Sigmoid colon (tissue), 6 donors: ENCODE measurements at regions not wholly inside any gene's neighbourhood (a gene's known extent, or its start where the extent isn't known, plus 50 kb on each side); places are given as distances from the start of the nearest gene placed in this dataset.

Experiments used
- DNase-seq: peaks from one replicate; pipeline ENCODE4 v3.0.0-alpha.2; 2019
- H3K27ac ChIP-seq, 4 donors: fragments of 200-600 bp; sonication (generic); one replicate each; pipeline ENCODE4 v1.5.1; 2016 to 2019; ENCODE audit warnings: mild to moderate bottlenecking in 1 of 4
- H3K27me3 ChIP-seq, 3 donors: fragments of 200-600 bp; sonication (generic); one replicate each; pipeline ENCODE4 v1.5.1; 2019; ENCODE audit warnings: mild to moderate bottlenecking in 1 of 3
- H3K36me3 ChIP-seq, 4 donors: fragments of 200-600 bp; sonication (generic); one replicate each; pipeline ENCODE4 v1.5.1; 2016 to 2019
- H3K4me1 ChIP-seq, 4 donors: fragments of 200-600 bp; sonication (generic); one replicate each; pipeline ENCODE4 v1.5.1; 2017 to 2019
- H3K4me3 ChIP-seq, 4 donors: fragments of 200-600 bp; sonication (generic); one replicate each; pipeline ENCODE4 v1.5.1; 2017 to 2019; ENCODE audit warnings: mild to moderate bottlenecking in 2 of 4, moderate library complexity in 1 of 4
- H3K9me3 ChIP-seq, 4 donors: fragments of 200-600 bp in 3 of 4; sonication (generic) in 3 of 4; one replicate each; pipeline versions ENCODE4 v1.5.1 to v1.6.1; 2013 to 2019
- CTCF ChIP-seq, 4 experiments: fragments of 450-650 bp in 3 of 4; fragments of 200-600 bp in 1 of 4; IDR thresholded peaks; one replicate each; pipeline ENCODE4 v1.5.1; 2016 to 2019; ENCODE audit warnings: antibody characterized with exemption in 4 of 4, mild to moderate bottlenecking in 3 of 4, moderate library complexity in 2 of 4
- EP300 ChIP-seq, 4 donors: sonication (generic); formaldehyde crosslinking; IDR thresholded peaks; one replicate each; pipeline ENCODE4 v1.6.1; 2017; ENCODE audit warnings: antibody characterized with exemption in 4 of 4
- POLR2A ChIP-seq, 2 donors: fragments of 450-650 bp; IDR thresholded peaks; one replicate each; pipeline ENCODE4 v1.6.1; 2016; ENCODE audit warnings: antibody characterized with exemption in 2 of 2, mild to moderate bottlenecking in 2 of 2, moderate library complexity in 2 of 2
- POLR2AphosphoS5 ChIP-seq, 4 donors: sonication (generic); formaldehyde crosslinking; IDR thresholded peaks; one replicate each; pipeline ENCODE4 v1.6.1; 2017; ENCODE audit warnings: antibody characterized with exemption in 4 of 4
- WGBS, 2 donors: extraction: QIAGEN DNeasy Blood & Tissue Kit; methylation state at CpG; one replicate each; pipeline ENCODE4 v1.1.7; 2013; 5-methylcytosine and 5-hydroxymethylcytosine counted together
- intact Hi-C: fragments of 100-400 bp; cut with DNase I; formaldehyde crosslinking; loops from one replicate; pipeline ENCODE4 v1.15.1; 2023
- donor health status: healthy with polysubstance abuse.
- donor health status: healthy.

GRCh38 chr5:93978222-93978621 lies 236.8 kb upstream of the POU5F2 start:
- no peaks in the 10 kb centered on the region for H3K27me3 ChIP-seq
- no peak for TF ChIP-seq POLR2AphosphoS5 (IDR thresholded peaks at IDR 0.05)
- TF ChIP-seq EP300 (IDR thresholded peaks at IDR 0.05): no peak
- TF ChIP-seq POLR2A (IDR thresholded peaks at IDR 0.05): no peak
- TF ChIP-seq CTCF (IDR thresholded peaks at IDR 0.05): no peak

GRCh38 chr5:93967923-93968322 lies 226.5 kb upstream of the POU5F2 start:
- no peaks in the 10 kb centered on the region for H3K27me3 ChIP-seq
- no peak for TF ChIP-seq EP300 (IDR thresholded peaks at IDR 0.05)
- TF ChIP-seq CTCF (IDR thresholded peaks at IDR 0.05): no peak
- no peak for TF ChIP-seq POLR2A (IDR thresholded peaks at IDR 0.05)
- no peak for TF ChIP-seq POLR2AphosphoS5 (IDR thresholded peaks at IDR 0.05)
- no peaks in the 10 kb centered on the region for H3K36me3 ChIP-seq
- no peaks in the 10 kb centered on the region for H3K4me1 ChIP-seq
- DNase-seq: no peak
- no peak overlapping the region for H3K27ac ChIP-seq
- intact Hi-C loops: no loop called here
- H3K9me3 ChIP-seq: no peaks in the 10 kb centered on the region
- H3K4me3 ChIP-seq: no peak overlapping the region

More at GRCh38 chr5:93978222-93978621, 236.8 kb upstream of the POU5F2 start:
- no peak for DNase-seq
- Histone ChIP-seq H3K36me3 (no peaks in the 10 kb centered on the region), H3K27ac (no peak overlapping the region), H3K4me3 (no peak overlapping the region), H3K9me3 (peaks cover 0 to 11% (median 7%) of the 10 kb centered on the region in 4 donors), H3K4me1 (no peaks in the 10 kb centered on the region)
- intact Hi-C loops: no loop called here

- H3K4me1 ChIP-seq: no peaks in the 10 kb centered on the region
- no peak for DNase-seq
- TF ChIP-seq CTCF (IDR thresholded peaks at IDR 0.05) (no peak), POLR2AphosphoS5 (IDR thresholded peaks at IDR 0.05) (no peak)
- H3K9me3 ChIP-seq: no peaks in the 10 kb centered on the region
- intact Hi-C loops: no loop called here
- no peaks in the 10 kb centered on the region for H3K36me3 ChIP-seq
- no peak overlapping the region for H3K27ac ChIP-seq
- H3K4me3 ChIP-seq: no peak overlapping the region
- H3K27me3 ChIP-seq: no peaks in the 10 kb centered on the region
- 87 to 91% methylated on average over 1 of the region's 1 CpG for WGBS, 2 donors
These were observed 223.0 kb upstream of the POU5F2 start for GRCh38 chr5:93964421-93964820.

- Histone ChIP-seq H3K36me3 (no peaks in the 10 kb centered on the region), H3K27me3 (no peaks in the 10 kb centered on the region), H3K9me3 (no peaks in the 10 kb centered on the region), H3K4me3 (no peak overlapping the region), H3K27ac (no peak overlapping the region), H3K4me1 (no peaks in the 10 kb centered on the region)
- TF ChIP-seq POLR2AphosphoS5 (IDR thresholded peaks at IDR 0.05) (no peak), EP300 (IDR thresholded peaks at IDR 0.05) (no peak), CTCF (IDR thresholded peaks at IDR 0.05) (no peak), POLR2A (IDR thresholded peaks at IDR 0.05) (no peak)
- 95 to 98% methylated on average over 3 of the region's 3 CpGs for WGBS, 2 donors
- no peak for DNase-seq
- intact Hi-C loops: no loop called here
These were observed 218.6 kb upstream of the POU5F2 start for GRCh38 chr5:93960042-93960441.

- no peaks in the 10 kb centered on the region for H3K9me3 ChIP-seq
These were observed 214.6 kb upstream of the POU5F2 start for GRCh38 chr5:93956006-93956405.

More at GRCh38 chr5:93956006-93956405, 214.6 kb upstream of the POU5F2 start:
- WGBS, 2 donors: 95% methylated on average over 2 of the region's 2 CpGs
- Histone ChIP-seq H3K4me1 (no peaks in the 10 kb centered on the region), H3K4me3 (no peak overlapping the region), H3K27ac (no peak overlapping the region), H3K27me3 (no peaks in the 10 kb centered on the region), H3K36me3 (no peaks in the 10 kb centered on the region)
- no peak for DNase-seq
- intact Hi-C loops: no loop called here
- no peak for TF ChIP-seq EP300 (IDR thresholded peaks at IDR 0.05)
- TF ChIP-seq POLR2AphosphoS5 (IDR thresholded peaks at IDR 0.05): no peak
- TF ChIP-seq POLR2A (IDR thresholded peaks at IDR 0.05): no peak
- no peak for TF ChIP-seq CTCF (IDR thresholded peaks at IDR 0.05)
